Gastroesophageal sphincter (tissue), 3 donors: ENCODE measurements at regions not wholly inside any gene's neighbourhood (a gene's known extent, or its start where the extent isn't known, plus 50 kb on each side); places are given as distances from the start of the nearest gene placed in this dataset.

Experiments used
- POLR2A ChIP-seq, 2 donors: fragments of 450-650 bp; IDR thresholded peaks; one replicate each; pipeline ENCODE4 v1.6.1; 2017; ENCODE audit warnings: antibody characterized with exemption in 2 of 2, mild to moderate bottlenecking in 2 of 2, moderate library complexity in 1 of 2
- POLR2AphosphoS5 ChIP-seq: sonication (generic); formaldehyde crosslinking; IDR thresholded peaks from one replicate; pipeline ENCODE4 v1.6.1; 2017; ENCODE audit warnings: antibody characterized with exemption
- TF ChIP-seq, protein P1 (sequence below), 4 experiments: fragments of 200-600 bp in 2 of 4; fragments of 450-650 bp in 2 of 4; sonication (generic) in 1 of 4; IDR thresholded peaks; one replicate each; pipeline ENCODE4 v1.5.1; 2017 to 2019; ENCODE audit warnings: antibody characterized with exemption in 4 of 4, mild to moderate bottlenecking in 2 of 4, moderate library complexity in 2 of 4

DNA sequence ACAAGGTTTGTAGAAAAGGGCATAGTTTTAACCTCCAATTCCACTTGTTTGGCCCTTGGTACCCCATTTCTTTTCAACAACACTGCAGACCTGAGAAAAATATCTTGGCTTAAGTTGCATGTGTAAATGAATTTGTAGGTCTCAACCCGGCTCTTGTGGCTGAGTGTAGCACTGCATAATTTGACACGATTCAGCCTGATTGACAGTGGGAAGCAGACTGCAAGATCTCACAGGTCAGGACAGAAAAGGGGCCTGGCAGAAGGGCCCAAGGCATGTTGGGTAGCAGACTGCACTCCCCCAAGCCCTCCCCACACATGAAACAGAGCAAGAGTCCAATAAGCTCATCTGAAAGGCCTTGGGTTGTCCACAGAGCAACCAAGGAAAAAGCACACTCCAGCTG lies 169.7 kb upstream of the SMARCA2 start:
- TF ChIP-seq, protein P1, sequence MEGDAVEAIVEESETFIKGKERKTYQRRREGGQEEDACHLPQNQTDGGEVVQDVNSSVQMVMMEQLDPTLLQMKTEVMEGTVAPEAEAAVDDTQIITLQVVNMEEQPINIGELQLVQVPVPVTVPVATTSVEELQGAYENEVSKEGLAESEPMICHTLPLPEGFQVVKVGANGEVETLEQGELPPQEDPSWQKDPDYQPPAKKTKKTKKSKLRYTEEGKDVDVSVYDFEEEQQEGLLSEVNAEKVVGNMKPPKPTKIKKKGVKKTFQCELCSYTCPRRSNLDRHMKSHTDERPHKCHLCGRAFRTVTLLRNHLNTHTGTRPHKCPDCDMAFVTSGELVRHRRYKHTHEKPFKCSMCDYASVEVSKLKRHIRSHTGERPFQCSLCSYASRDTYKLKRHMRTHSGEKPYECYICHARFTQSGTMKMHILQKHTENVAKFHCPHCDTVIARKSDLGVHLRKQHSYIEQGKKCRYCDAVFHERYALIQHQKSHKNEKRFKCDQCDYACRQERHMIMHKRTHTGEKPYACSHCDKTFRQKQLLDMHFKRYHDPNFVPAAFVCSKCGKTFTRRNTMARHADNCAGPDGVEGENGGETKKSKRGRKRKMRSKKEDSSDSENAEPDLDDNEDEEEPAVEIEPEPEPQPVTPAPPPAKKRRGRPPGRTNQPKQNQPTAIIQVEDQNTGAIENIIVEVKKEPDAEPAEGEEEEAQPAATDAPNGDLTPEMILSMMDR (IDR thresholded peaks at IDR 0.05), result no peak
- TF ChIP-seq POLR2A (IDR thresholded peaks at IDR 0.05), result no peak
- no peak for TF ChIP-seq POLR2AphosphoS5
